ENCODE measurements at regions not wholly inside any gene's neighbourhood (a gene's known extent, or its start where the extent isn't known, plus 50 kb on each side); places are given as distances from the start of the nearest gene placed in this dataset.

GRCh38 chr4:158458271-158458895, 63.3 kb upstream of the RXFP1 start:
- TF ChIP-seq CTCF (IDR thresholded peaks at IDR 0.05): no peak
- no peak overlapping the region for H3K27ac ChIP-seq
- no peaks in the 10 kb centered on the region for H3K4me1 ChIP-seq
- no peak for DNase-seq (ENCODE audit: low spot score)
- H3K9me3 ChIP-seq: no peaks in the 10 kb centered on the region
- no peaks in the 10 kb centered on the region for H3K36me3 ChIP-seq
- H3K27me3 ChIP-seq: no peaks in the 10 kb centered on the region
- no peak overlapping the region for H3K4me3 ChIP-seq

GRCh38 chr4:158459085-158459820, 62.4 kb upstream of the RXFP1 start:
- Histone ChIP-seq H3K27ac (no peak overlapping the region), H3K4me1 (no peaks in the 10 kb centered on the region), H3K36me3 (no peaks in the 10 kb centered on the region), H3K27me3 (no peaks in the 10 kb centered on the region), H3K4me3 (no peak overlapping the region), H3K9me3 (no peaks in the 10 kb centered on the region)
- TF ChIP-seq CTCF (IDR thresholded peaks at IDR 0.05): no peak
- DNase-seq (ENCODE audit: low spot score): no peak

- Histone ChIP-seq H3K27me3 (no peaks in the 10 kb centered on the region), H3K27ac (no peak overlapping the region), H3K9me3 (no peaks in the 10 kb centered on the region), H3K36me3 (no peaks in the 10 kb centered on the region), H3K4me3 (no peak overlapping the region), H3K4me1 (no peaks in the 10 kb centered on the region)
- TF ChIP-seq CTCF (IDR thresholded peaks at IDR 0.05): no peak
- DNase-seq (ENCODE audit: low spot score): no peak
Measured at GRCh38 chr4:158461336-158461735, 60.3 kb upstream of the RXFP1 start.

GRCh38 chr4:158462611-158463010, 59.1 kb upstream of the RXFP1 start:
- no peak for TF ChIP-seq CTCF (IDR thresholded peaks at IDR 0.05)
- H3K9me3 ChIP-seq: no peaks in the 10 kb centered on the region
- H3K4me3 ChIP-seq: no peak overlapping the region
- no peaks in the 10 kb centered on the region for H3K36me3 ChIP-seq
- no peaks in the 10 kb centered on the region for H3K4me1 ChIP-seq
- no peak overlapping the region for H3K27ac ChIP-seq
- no peaks in the 10 kb centered on the region for H3K27me3 ChIP-seq
- no peak for DNase-seq (ENCODE audit: low spot score)
